HL-60 (cell line): ENCODE measurements at regions not wholly inside any gene's neighbourhood (a gene's known extent, or its start where the extent isn't known, plus 50 kb on each side); places are given as distances from the start of the nearest gene placed in this dataset.
A peak's percentile ranks its signal among the peaks of the same experiment; 100 is the strongest.

Experiments used
- DNase-seq, 2 experiments: peaks; one replicate each; pipeline ENCODE4 v3.0.0-alpha.2; 2010 to 2020; ENCODE audit warnings: low read depth in 1 of 2, low spot score in 1 of 2
- H3K27ac ChIP-seq: fragments of 250-450 bp; sonication (Bioruptor Pico); replicated peaks from 2 replicates; pipeline ENCODE4 v1.5.1; 2020; ENCODE audit warnings: mild to moderate bottlenecking, moderate library complexity
- H3K27me3 ChIP-seq: fragments of 250-450 bp; sonication (Bioruptor Pico); 2 replicates; pipeline ENCODE4 v1.5.1; 2021; ENCODE audit warnings: mild to moderate bottlenecking, moderate library complexity; ENCODE audit not compliant: insufficient read depth, poor library complexity, severe bottlenecking
- H3K4me3 ChIP-seq: replicated peaks from 2 replicates; pipeline ENCODE4 v1.5.1; 2011; ENCODE audit warnings: mild to moderate bottlenecking, control low read depth, low read length; ENCODE audit not compliant: insufficient read depth
- GABPA ChIP-seq: IDR thresholded peaks from 2 replicates; pipeline ENCODE4 v1.6.1; 2012; ENCODE audit warnings: low read depth
- POLR2AphosphoS5 ChIP-seq: IDR thresholded peaks from 2 replicates; pipeline ENCODE4 v1.6.1; 2012; ENCODE audit warnings: low read depth
- SPI1 ChIP-seq: IDR thresholded peaks from 2 replicates; pipeline ENCODE4 v1.6.1; 2012; ENCODE audit warnings: low read depth, mild to moderate bottlenecking, borderline replicate concordance
- TF ChIP-seq, protein P1 (sequence below): IDR thresholded peaks from 2 replicates; pipeline ENCODE4 v1.6.1; 2012; ENCODE audit warnings: low read depth; ENCODE audit not compliant: insufficient replicate concordance
- TF ChIP-seq, protein P2 (sequence below): IDR thresholded peaks from one replicate; pipeline ENCODE4 v1.5.1; 2011; ENCODE audit warnings: low read length, control low read depth, inconsistent platforms; ENCODE audit not compliant: insufficient read depth

DNA sequence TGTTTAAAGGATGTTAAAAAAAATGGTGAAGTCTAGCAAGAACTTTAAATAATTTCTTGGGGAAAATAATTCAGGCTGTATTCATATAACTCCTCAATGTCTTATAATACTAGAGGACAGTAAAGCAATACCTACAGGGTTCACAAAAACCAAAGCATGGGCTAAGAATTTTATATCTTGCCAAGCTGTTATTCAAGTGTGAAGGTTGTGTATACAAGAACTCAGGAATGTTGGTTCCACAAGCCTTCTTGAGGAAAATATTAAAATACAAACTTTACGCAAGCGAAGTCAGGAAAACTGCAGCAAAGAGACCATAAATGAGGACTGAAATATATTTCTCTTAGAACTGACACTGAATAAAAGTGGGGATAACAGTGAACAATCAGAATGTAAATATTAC, 76.1 kb upstream of the DNAJC10 start:
- DNase-seq, result no peak
- TF ChIP-seq POLR2AphosphoS5 (no peak), SPI1 (no peak), GABPA (no peak)
- TF ChIP-seq, protein P1, sequence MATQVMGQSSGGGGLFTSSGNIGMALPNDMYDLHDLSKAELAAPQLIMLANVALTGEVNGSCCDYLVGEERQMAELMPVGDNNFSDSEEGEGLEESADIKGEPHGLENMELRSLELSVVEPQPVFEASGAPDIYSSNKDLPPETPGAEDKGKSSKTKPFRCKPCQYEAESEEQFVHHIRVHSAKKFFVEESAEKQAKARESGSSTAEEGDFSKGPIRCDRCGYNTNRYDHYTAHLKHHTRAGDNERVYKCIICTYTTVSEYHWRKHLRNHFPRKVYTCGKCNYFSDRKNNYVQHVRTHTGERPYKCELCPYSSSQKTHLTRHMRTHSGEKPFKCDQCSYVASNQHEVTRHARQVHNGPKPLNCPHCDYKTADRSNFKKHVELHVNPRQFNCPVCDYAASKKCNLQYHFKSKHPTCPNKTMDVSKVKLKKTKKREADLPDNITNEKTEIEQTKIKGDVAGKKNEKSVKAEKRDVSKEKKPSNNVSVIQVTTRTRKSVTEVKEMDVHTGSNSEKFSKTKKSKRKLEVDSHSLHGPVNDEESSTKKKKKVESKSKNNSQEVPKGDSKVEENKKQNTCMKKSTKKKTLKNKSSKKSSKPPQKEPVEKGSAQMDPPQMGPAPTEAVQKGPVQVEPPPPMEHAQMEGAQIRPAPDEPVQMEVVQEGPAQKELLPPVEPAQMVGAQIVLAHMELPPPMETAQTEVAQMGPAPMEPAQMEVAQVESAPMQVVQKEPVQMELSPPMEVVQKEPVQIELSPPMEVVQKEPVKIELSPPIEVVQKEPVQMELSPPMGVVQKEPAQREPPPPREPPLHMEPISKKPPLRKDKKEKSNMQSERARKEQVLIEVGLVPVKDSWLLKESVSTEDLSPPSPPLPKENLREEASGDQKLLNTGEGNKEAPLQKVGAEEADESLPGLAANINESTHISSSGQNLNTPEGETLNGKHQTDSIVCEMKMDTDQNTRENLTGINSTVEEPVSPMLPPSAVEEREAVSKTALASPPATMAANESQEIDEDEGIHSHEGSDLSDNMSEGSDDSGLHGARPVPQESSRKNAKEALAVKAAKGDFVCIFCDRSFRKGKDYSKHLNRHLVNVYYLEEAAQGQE, result no peak
- TF ChIP-seq, protein P2, sequence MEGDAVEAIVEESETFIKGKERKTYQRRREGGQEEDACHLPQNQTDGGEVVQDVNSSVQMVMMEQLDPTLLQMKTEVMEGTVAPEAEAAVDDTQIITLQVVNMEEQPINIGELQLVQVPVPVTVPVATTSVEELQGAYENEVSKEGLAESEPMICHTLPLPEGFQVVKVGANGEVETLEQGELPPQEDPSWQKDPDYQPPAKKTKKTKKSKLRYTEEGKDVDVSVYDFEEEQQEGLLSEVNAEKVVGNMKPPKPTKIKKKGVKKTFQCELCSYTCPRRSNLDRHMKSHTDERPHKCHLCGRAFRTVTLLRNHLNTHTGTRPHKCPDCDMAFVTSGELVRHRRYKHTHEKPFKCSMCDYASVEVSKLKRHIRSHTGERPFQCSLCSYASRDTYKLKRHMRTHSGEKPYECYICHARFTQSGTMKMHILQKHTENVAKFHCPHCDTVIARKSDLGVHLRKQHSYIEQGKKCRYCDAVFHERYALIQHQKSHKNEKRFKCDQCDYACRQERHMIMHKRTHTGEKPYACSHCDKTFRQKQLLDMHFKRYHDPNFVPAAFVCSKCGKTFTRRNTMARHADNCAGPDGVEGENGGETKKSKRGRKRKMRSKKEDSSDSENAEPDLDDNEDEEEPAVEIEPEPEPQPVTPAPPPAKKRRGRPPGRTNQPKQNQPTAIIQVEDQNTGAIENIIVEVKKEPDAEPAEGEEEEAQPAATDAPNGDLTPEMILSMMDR, result no peak

DNA sequence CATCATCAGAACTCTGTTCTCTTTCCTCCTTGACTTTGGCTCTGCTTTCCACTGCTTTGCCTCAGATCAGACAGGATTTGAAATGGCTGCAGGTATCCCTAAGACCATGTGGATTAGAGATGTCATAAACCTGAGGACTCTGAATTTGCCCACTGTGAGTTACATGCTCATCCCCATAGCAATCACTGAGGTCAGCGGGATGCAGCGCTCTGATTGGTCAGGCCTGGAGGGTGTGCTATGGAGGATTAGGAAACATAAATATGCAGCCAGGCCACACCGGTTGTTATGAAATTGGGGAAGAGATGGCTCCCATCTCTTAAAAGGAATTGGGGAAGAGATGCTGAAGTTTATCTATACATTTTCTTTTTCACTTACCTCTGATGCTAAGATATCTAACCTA, 73.7 kb upstream of the DNAJC10 start:
- Histone ChIP-seq H3K4me3 (no peak overlapping the region), H3K27me3 (no peaks in the 10 kb centered on the region), H3K27ac (no peak overlapping the region)
- DNase-seq, result peak; percentile 2 to 31
- TF ChIP-seq GABPA (no peak), SPI1 (no peak), POLR2AphosphoS5 (no peak)
- TF ChIP-seq, protein P1, result no peak
- TF ChIP-seq, protein P2, result no peak

More for the DNA sequence above, 76.1 kb upstream of the DNAJC10 start:
- Histone ChIP-seq H3K4me3 (no peak overlapping the region), H3K27me3 (no peaks in the 10 kb centered on the region), H3K27ac (no peak overlapping the region)

DNA sequence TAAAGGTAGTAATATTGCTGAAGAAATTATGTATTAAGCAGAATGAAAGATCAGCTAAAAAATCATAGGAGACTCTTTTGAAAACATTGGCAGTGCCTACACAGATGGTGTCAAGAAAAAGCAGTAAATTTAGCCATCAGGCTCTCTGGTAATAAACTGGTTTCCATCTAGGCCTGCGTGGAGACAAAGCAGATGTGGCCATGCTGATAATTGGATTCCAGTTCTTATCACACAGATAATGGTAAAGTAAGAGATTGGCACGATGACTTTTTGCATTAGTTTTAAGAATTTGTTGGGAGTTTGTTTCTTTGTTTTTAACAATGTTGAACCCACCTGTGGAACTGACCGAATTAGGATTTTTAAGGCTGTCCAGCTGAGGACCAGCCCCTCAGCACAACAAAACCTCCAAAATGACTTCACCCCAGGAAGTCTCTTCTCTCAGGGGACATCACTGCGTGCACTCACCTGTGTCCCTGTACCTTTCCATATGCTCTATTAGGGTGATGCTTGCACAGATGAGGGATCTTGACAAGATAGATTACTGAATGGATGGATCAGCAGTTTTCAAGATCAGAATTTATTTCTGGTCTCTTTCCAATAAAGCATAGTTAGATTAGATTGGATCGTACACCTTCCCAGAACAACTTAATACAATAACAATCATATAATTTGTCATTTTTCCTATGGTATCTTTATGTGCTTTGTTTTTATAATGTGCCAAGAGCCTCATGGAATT, 69.1 kb upstream of the DNAJC10 start:
- DNase-seq, result no peak
- TF ChIP-seq SPI1 (no peak), POLR2AphosphoS5 (no peak), GABPA (no peak)
- TF ChIP-seq, protein P2, result no peak
- TF ChIP-seq, protein P1, result no peak
- Histone ChIP-seq H3K4me3 (no peak overlapping the region), H3K27me3 (no peaks in the 10 kb centered on the region), H3K27ac (no peak overlapping the region)
